Activated CD4-positive, alpha-beta memory T cell treated with anti-CD3 and anti-CD28 coated beads for 36 hours (primary cell): ENCODE measurements at regions not wholly inside any gene's neighbourhood (a gene's known extent, or its start where the extent isn't known, plus 50 kb on each side); places are given as distances from the start of the nearest gene placed in this dataset.
A peak's percentile ranks its signal among the peaks of the same experiment; 100 is the strongest.

Experiments used
- CTCF ChIA-PET: fragments of 350-600 bp; sonication (Branson Sonifier 250); formaldehyde crosslinking; loops from one replicate; lab custom pipeline; 2021; ENCODE audit warnings: antibody characterized with exemption, inconsistent platforms; lab: Charles Lee
- POLR2A ChIA-PET: fragments of 350-600 bp; sonication (Branson Sonifier 250); formaldehyde crosslinking; loops from one replicate; lab custom pipeline; 2021; ENCODE audit warnings: antibody characterized with exemption; lab: Charles Lee
- DNase-seq: peaks from one replicate; pipeline ENCODE4 v3.0.0-alpha.2; 2020
- H3K27ac Mint-ChIP-seq: one replicate; pipeline ENCODE4 v1.8.0; 2021; ENCODE audit warnings: mixed read lengths
- H3K27me3 Mint-ChIP-seq: one replicate; pipeline ENCODE4 v1.8.0; 2021; ENCODE audit warnings: mixed read lengths
- H3K36me3 Mint-ChIP-seq: one replicate; pipeline ENCODE4 v1.8.0; 2021; ENCODE audit warnings: mixed read lengths
- H3K4me1 Mint-ChIP-seq: one replicate; pipeline ENCODE4 v1.8.0; 2021; ENCODE audit warnings: low read depth, mixed read lengths
- H3K4me3 Mint-ChIP-seq: one replicate; pipeline ENCODE4 v1.8.0; 2021; ENCODE audit warnings: mild to moderate bottlenecking, mixed read lengths
- H3K9me3 Mint-ChIP-seq: one replicate; pipeline ENCODE4 v1.8.0; 2021; ENCODE audit warnings: mixed read lengths
- intact Hi-C: fragments of 100-400 bp; cut with micrococcal nuclease; formaldehyde crosslinking; loops from one replicate; pipeline ENCODE4 v1.15.1; 2023

DNA sequence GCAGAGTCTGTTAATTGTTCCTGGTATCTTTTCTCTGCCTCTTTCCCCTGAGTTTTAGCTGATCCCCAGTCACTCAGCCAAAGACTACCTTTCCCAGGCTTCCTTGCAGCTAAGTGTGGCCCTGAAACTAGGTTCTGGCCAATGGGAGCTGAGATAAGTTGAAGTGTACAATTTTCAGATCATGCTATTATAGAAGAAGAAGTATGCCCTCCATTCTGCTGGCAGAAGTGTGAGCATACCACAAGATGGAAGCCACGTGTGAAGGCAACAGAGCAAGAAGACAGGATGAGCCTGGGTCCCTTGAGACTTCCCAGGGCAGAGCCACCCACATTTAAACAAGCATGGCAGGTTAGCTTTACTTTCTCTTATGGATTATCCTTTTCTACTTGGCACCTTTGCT lies 273.2 kb downstream of the HIVEP2 start:
- Mint-ChIP-seq H3K36me3 (no peaks in the 10 kb centered on the region), H3K9me3 (no peaks in the 10 kb centered on the region), H3K4me3 (no peak overlapping the region), H3K4me1 (peaks cover 5% of the 10 kb centered on the region), H3K27me3 (peaks cover 4% of the 10 kb centered on the region), H3K27ac (no peak overlapping the region)
- DNase-seq: no peak
- intact Hi-C loops: no loop called here
- POLR2A ChIA-PET: no interaction called here
- CTCF ChIA-PET: interaction anchor here (0.9 to 1.0 kb wide), 2 partner anchors 22 to 197 kb away, joined by 3 read pairs; no protein-coding TSS in a partner anchor

- Mint-ChIP-seq H3K9me3 (no peaks in the 10 kb centered on the region), H3K27me3 (peaks cover 6% of the 10 kb centered on the region), H3K4me1 (peaks cover 5% of the 10 kb centered on the region), H3K4me3 (no peak overlapping the region), H3K36me3 (no peaks in the 10 kb centered on the region), H3K27ac (no peak overlapping the region)
- no peak for DNase-seq
- POLR2A ChIA-PET: no interaction called here
- CTCF ChIA-PET: interaction anchor here (1.4 to 1.7 kb wide), 2 partner anchors 109 to 200 kb away, joined by 3 to 5 read pairs; no protein-coding TSS in a partner anchor
- intact Hi-C loops: no loop called here
These were observed 269.5 kb downstream of the HIVEP2 start for GRCh38 chr6:142675517-142675916.

GRCh38 chr6:142676027-142676443 lies 268.9 kb downstream of the HIVEP2 start:
- POLR2A ChIA-PET: no interaction called here
- H3K4me1 Mint-ChIP-seq: peaks cover 9% of the 10 kb centered on the region
- peaks cover 7% of the 10 kb centered on the region for H3K27me3 Mint-ChIP-seq
- no peaks in the 10 kb centered on the region for H3K9me3 Mint-ChIP-seq
- intact Hi-C loops: no loop called here
- CTCF ChIA-PET: interaction anchor here (1.4 to 1.7 kb wide), 2 partner anchors 110 to 201 kb away, joined by 3 to 5 read pairs; no protein-coding TSS in a partner anchor
- no peak for DNase-seq
- no peak overlapping the region for H3K27ac Mint-ChIP-seq
- no peaks in the 10 kb centered on the region for H3K36me3 Mint-ChIP-seq
- H3K4me3 Mint-ChIP-seq: no peak overlapping the region

DNA sequence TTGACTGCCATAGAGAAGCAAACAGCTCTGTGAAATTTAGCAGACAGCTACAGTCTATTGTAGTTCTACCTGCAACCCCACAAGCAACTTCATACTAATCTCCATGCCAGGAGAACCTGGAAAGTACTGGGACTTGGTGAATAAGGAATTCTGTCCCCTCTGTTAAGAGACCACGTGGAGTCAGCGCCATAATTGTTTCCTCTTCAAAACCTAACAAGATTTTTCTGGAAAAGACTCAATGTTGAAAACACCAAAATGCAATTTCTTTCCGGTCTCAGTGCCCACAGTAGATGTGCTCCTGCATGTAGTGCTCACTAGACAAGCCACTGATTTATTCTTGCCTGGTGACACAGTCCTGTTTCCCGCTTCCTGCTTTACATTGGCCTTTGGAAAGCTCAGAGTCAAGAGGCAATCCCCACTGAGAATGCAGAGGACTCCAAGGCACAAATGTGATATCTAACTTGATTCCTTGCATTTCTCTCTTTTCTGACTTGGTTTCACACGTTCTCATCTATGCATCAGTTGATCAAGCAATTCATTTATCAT lies 268.3 kb downstream of the HIVEP2 start:
- intact Hi-C loops: no loop called here
- H3K27me3 Mint-ChIP-seq: peaks cover 8% of the 10 kb centered on the region
- no peak for DNase-seq
- H3K9me3 Mint-ChIP-seq: no peaks in the 10 kb centered on the region
- H3K36me3 Mint-ChIP-seq: no peaks in the 10 kb centered on the region
- no peak overlapping the region for H3K4me3 Mint-ChIP-seq
- no peak overlapping the region for H3K27ac Mint-ChIP-seq
- POLR2A ChIA-PET: no interaction called here
- peaks cover 9% of the 10 kb centered on the region for H3K4me1 Mint-ChIP-seq
- CTCF ChIA-PET: no interaction called here

DNA sequence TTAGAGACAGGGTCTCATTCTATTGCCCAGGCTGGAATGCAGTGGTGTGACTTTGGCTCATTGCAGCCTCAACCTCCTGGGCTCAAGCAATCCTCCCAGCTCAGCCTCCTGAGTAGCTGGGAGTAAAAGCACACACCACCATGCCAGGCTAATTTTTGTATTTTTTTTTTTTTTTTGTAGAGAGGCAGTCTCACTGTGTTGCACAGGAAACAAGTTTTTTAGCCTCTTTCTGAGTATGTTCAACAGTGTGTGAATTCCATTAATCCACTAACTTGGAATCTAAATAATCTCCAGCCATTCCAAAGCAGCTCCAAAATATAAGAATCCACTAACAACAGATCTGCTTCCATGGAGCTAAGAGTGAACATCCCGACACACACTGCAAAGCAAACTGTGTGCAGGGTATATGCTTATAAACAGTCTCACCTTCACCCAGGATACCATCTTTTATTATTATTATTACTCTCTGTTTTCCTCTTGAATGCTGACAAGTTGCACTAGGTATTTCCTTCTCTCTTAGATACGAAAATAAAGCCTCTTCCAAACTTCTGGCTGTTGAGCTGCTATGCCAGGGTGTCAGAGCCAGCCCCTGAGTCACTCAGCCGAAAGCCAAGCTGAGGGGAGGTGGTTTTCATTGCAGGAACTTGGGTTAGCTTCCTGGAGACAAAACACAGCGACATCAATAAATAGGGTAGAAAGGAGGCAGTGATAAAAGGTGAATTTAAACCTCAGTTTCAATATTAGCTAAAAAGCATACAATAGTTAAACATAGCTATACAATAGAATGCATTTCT lies 264.9 kb downstream of the HIVEP2 start:
- POLR2A ChIA-PET: no interaction called here
- intact Hi-C loops: no loop called here

GRCh38 chr6:142681099-142681498 lies 263.9 kb downstream of the HIVEP2 start:
- H3K36me3 Mint-ChIP-seq: no peaks in the 10 kb centered on the region
- H3K27me3 Mint-ChIP-seq: peaks cover 5% of the 10 kb centered on the region
- no peak for DNase-seq
- H3K27ac Mint-ChIP-seq: no peak overlapping the region
- no peak overlapping the region for H3K4me3 Mint-ChIP-seq
- CTCF ChIA-PET: interaction anchor here (1.1 to 2.0 kb wide), 3 partner anchors 11 to 345 kb away, joined by 3 to 7 read pairs (median 3); no protein-coding TSS in a partner anchor
- intact Hi-C loops: no loop called here
- peaks cover 11% of the 10 kb centered on the region for H3K4me1 Mint-ChIP-seq
- POLR2A ChIA-PET: no interaction called here
- no peaks in the 10 kb centered on the region for H3K9me3 Mint-ChIP-seq

More for the DNA sequence above, 264.9 kb downstream of the HIVEP2 start:
- no peak overlapping the region for H3K27ac Mint-ChIP-seq
- CTCF ChIA-PET: interaction anchor here (0.7 to 2.0 kb wide), 6 partner anchors 12 to 822 kb away, joined by 3 to 7 read pairs (median 3); no protein-coding TSS in a partner anchor
- H3K36me3 Mint-ChIP-seq: no peaks in the 10 kb centered on the region
- DNase-seq: peak; percentile 44
- peaks cover 6% of the 10 kb centered on the region for H3K27me3 Mint-ChIP-seq
- H3K4me3 Mint-ChIP-seq: no peak overlapping the region
- H3K9me3 Mint-ChIP-seq: no peaks in the 10 kb centered on the region
- H3K4me1 Mint-ChIP-seq: peaks cover 9% of the 10 kb centered on the region

- H3K4me1 Mint-ChIP-seq: peaks cover 15% of the 10 kb centered on the region
- ChIA-PET POLR2A (no interaction called here), CTCF (interaction anchor here (0.6 to 1.3 kb wide), 3 partner anchors 9 to 721 kb away, joined by 4 to 5 read pairs (median 4); no protein-coding TSS in a partner anchor)
- H3K27ac Mint-ChIP-seq: no peak overlapping the region
- peaks cover 2% of the 10 kb centered on the region for H3K27me3 Mint-ChIP-seq
- intact Hi-C loops: no loop called here
- no peaks in the 10 kb centered on the region for H3K9me3 Mint-ChIP-seq
- DNase-seq: no peak
- no peaks in the 10 kb centered on the region for H3K36me3 Mint-ChIP-seq
- H3K4me3 Mint-ChIP-seq: no peak overlapping the region
These were observed 262.0 kb downstream of the HIVEP2 start for GRCh38 chr6:142682985-142683384.

DNA sequence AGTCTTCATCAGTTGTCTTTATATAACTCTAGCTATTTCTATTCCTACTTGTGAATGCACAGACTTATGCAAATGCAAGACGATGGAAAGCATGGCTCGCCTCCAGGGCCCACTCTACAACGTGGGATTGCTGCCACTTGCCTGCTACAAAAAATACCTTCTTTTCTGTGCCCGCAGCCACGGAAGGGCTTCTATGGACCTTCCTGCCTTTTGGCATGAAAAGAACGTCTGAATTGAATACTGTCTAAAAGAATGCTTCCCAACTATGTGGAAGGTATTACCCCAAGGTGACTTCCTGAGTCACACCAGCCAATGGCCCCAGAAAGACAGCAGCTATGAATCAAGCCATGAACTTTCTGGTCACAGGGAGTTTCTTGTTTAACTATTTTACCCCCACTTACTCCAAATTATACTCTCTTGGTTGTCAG lies 261.2 kb downstream of the HIVEP2 start:
- ChIA-PET POLR2A (no interaction called here), CTCF (interaction anchor here (1.0 to 1.2 kb wide), 2 partner anchors 9 to 209 kb away, joined by 3 to 5 read pairs; no protein-coding TSS in a partner anchor)
- Mint-ChIP-seq H3K4me3 (no peak overlapping the region), H3K4me1 (peaks cover 15% of the 10 kb centered on the region), H3K27ac (no peak overlapping the region), H3K27me3 (peaks cover 2% of the 10 kb centered on the region), H3K9me3 (no peaks in the 10 kb centered on the region), H3K36me3 (no peaks in the 10 kb centered on the region)
- intact Hi-C loops: no loop called here
- no peak for DNase-seq

DNA sequence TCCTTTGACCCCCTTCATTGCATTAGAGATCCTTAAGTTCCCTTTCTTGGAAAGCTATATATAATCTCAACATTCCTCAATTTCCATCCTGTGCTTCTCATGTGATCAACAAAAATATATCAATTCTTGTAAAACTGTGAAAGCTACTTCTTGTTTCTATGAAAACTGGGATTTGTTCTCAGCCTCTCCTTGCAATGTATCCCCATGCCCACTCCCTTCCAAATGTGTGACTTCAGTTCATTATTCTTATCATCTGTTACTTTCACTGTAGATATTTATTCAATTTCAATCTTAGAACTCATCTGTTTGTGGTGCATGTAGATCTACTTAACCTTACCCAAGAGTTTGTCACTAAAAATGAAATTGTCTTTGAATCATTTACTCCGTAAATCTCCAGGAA lies 260.6 kb downstream of the HIVEP2 start:
- H3K4me3 Mint-ChIP-seq: no peak overlapping the region
- no peaks in the 10 kb centered on the region for H3K36me3 Mint-ChIP-seq
- DNase-seq: no peak
- peaks cover 2% of the 10 kb centered on the region for H3K27me3 Mint-ChIP-seq
- H3K4me1 Mint-ChIP-seq: peaks cover 15% of the 10 kb centered on the region
- CTCF ChIA-PET: interaction anchor here (1.0 kb wide), 1 partner anchor 209 kb away, joined by 3 read pairs; no protein-coding TSS in a partner anchor
- intact Hi-C loops: no loop called here
- POLR2A ChIA-PET: no interaction called here
- H3K9me3 Mint-ChIP-seq: no peaks in the 10 kb centered on the region
- no peak overlapping the region for H3K27ac Mint-ChIP-seq

- Mint-ChIP-seq H3K36me3 (no peaks in the 10 kb centered on the region), H3K9me3 (no peaks in the 10 kb centered on the region), H3K27ac (no peak overlapping the region), H3K4me1 (peaks cover 7% of the 10 kb centered on the region), H3K4me3 (no peak overlapping the region), H3K27me3 (peaks cover 2% of the 10 kb centered on the region)
- CTCF ChIA-PET: no interaction called here
- intact Hi-C loops: no loop called here
- no peak for DNase-seq
- POLR2A ChIA-PET: no interaction called here
These were observed 259.0 kb downstream of the HIVEP2 start for GRCh38 chr6:142685852-142686506.

DNA sequence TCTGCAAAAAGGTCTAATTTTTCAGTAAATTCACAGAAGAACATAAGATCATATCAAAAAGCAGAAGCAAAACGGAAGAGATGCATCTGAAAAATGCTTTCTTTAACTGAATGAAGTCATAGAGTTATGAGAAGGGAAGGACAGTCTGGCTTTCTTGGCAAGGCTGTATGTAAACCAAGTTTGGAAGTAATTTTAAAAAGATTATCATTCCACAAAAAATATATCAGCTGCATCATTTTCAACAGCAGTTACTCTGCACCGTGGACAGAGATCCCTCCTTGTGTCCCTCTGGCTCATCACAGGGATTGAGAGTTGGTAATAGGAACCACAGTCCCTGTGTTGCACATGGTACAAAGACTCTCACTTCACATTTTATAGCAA lies 258.5 kb downstream of the HIVEP2 start:
- Mint-ChIP-seq H3K4me3 (no peak overlapping the region), H3K27ac (no peak overlapping the region), H3K4me1 (peaks cover 7% of the 10 kb centered on the region), H3K27me3 (no peaks in the 10 kb centered on the region), H3K36me3 (no peaks in the 10 kb centered on the region), H3K9me3 (no peaks in the 10 kb centered on the region)
- no peak for DNase-seq
- intact Hi-C loops: no loop called here
- POLR2A ChIA-PET: no interaction called here
- CTCF ChIA-PET: interaction anchor here (1.0 kb wide), 1 partner anchor 340 kb away, joined by 3 read pairs; no protein-coding TSS in a partner anchor

GRCh38 chr6:142692942-142693341 lies 252.0 kb downstream of the HIVEP2 start:
- Mint-ChIP-seq H3K36me3 (no peaks in the 10 kb centered on the region), H3K4me3 (no peak overlapping the region), H3K4me1 (peaks cover 15% of the 10 kb centered on the region), H3K27me3 (no peaks in the 10 kb centered on the region), H3K27ac (no peak overlapping the region), H3K9me3 (no peaks in the 10 kb centered on the region)
- POLR2A ChIA-PET: no interaction called here
- CTCF ChIA-PET: interaction anchor here (0.6 to 3.2 kb wide), 40 partner anchors 8 to 749 kb away, joined by 3 to 93 read pairs (median 4); no protein-coding TSS in a partner anchor
- peak; percentile 72 for DNase-seq
- intact Hi-C loops: loop anchor here (1.0 to 5.0 kb wide), 9 partner anchors 74 to 734 kb away; no protein-coding TSS in a partner anchor
